ENCODE measurements at regions not wholly inside any gene's neighbourhood (a gene's known extent, or its start where the extent isn't known, plus 50 kb on each side); places are given as distances from the start of the nearest gene placed in this dataset.
"Not testable (repeated sequence)": the region's sequence is repeated elsewhere in the genome, so short reads cannot be mapped to it uniquely, and the experiment has no call there.

DNA sequence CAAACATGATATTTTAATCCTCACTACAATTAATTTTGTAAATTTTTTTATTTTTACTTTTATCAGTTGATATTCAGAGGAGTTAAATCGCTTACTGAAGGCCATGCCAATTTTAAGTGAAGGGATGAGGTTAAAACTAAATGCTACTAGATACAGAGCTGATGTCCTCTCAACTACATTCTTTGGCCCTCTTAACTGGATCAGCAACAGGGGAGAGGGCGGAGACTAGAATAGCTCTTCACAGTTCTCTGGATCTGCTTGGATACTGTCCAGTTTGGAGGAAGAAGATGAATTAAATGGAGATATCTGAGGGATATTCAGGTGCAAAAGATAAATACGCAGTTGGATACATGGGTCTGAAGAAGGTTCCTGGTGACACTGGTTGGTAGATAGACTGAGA, 85.6 kb upstream of the LYSMD4 start:
- Histone ChIP-seq H4K8ac (ENCODE audit: low read depth, low read length) (no peak overlapping the region), H3K4ac (ENCODE audit: low read length) (no peak overlapping the region), H4K91ac (ENCODE audit: low read depth, low read length, poor library complexity) (no peak overlapping the region), H3K27ac (replicated peaks; ENCODE audit: low read length) (no peak overlapping the region), H3K4me2 (ENCODE audit: insufficient read depth, low read length, poor library complexity, severe bottlenecking) (no peak overlapping the region), H3K18ac (ENCODE audit: low read length) (no peak overlapping the region), H3K4me1 (ENCODE audit: control insufficient read depth in 2 of 2, insufficient read depth in 1 of 2, low read depth in 1 of 2, low read length in 2 of 2) (no peaks in the 10 kb centered on the region), H2BK15ac (ENCODE audit: low read length) (no peak overlapping the region), H3K27me3 (ENCODE audit: control insufficient read depth in 3 of 3, insufficient read depth in 3 of 3, low read depth in 1 of 3, low read length in 3 of 3) (no peaks in the 10 kb centered on the region), H3K9me3 (replicated peaks in 1 of 2; ENCODE audit: control insufficient read depth in 2 of 2, insufficient read depth in 1 of 2, low read depth in 1 of 2, low read length in 2 of 2) (no peaks in the 10 kb centered on the region), H3K4me3 (ENCODE audit: low read length in 2 of 2) (no peak overlapping the region), H2AK5ac (ENCODE audit: low read depth, low read length) (no peak overlapping the region), H3K14ac (ENCODE audit: low read length) (no peak overlapping the region), H3K23ac (ENCODE audit: low read depth, low read length, poor library complexity) (no peak overlapping the region), H2AFZ (ENCODE audit: low read length) (no peak overlapping the region), H3K79me1 (ENCODE audit: low read depth, low read length) (no peaks in the 10 kb centered on the region), H3K9ac (ENCODE audit: low read depth, low read length, poor library complexity) (no peak overlapping the region), H3K36me3 (replicated peaks in 1 of 2; ENCODE audit: control insufficient read depth in 2 of 2, insufficient read depth in 2 of 2, low read length in 2 of 2) (no peaks in the 10 kb centered on the region), H2BK120ac (ENCODE audit: low read depth, low read length) (no peak overlapping the region), H2BK12ac (ENCODE audit: low read length) (no peak overlapping the region), H2BK5ac (ENCODE audit: low read length) (no peak overlapping the region)
- no peak for DNase-seq (ENCODE audit: low spot score)
- no CpG with 5 or more reads among the region's 3 CpGs for WGBS, 2 donors (ENCODE audit: extremely low coverage in 2 of 2, insufficient read length in 2 of 2, insufficient replicate concordance in 1 of 2)

DNA sequence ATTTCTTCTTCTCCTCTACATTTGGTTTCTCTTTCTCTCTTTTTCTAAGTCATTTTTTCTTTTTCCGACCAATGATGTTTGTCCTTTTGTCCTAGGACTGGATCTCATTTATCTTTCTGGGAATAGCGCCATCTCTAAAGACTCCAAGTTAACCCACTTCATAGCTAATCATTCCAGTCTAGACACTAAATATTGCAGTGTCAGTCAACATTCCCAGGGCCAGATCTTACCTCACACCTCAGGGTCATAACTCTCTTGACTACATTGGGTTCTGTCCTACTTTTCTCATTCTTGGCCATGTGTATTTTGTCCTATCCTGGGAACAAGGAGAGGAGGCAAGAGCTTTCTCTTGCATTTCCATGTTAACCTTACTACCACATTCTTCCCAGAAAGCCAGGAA, 83.6 kb upstream of the LYSMD4 start:
- not testable (repeated sequence) for DNase-seq (ENCODE audit: low spot score); H2BK15ac ChIP-seq (ENCODE audit: low read length); H3K4me1 ChIP-seq (ENCODE audit: control insufficient read depth in 2 of 2, insufficient read depth in 1 of 2, low read depth in 1 of 2, low read length in 2 of 2); H3K36me3 ChIP-seq (replicated peaks in 1 of 2; ENCODE audit: control insufficient read depth in 2 of 2, insufficient read depth in 2 of 2, low read length in 2 of 2); H2AK5ac ChIP-seq (ENCODE audit: low read depth, low read length); H3K79me1 ChIP-seq (ENCODE audit: low read depth, low read length); H3K18ac ChIP-seq (ENCODE audit: low read length); H3K9ac ChIP-seq (ENCODE audit: low read depth, low read length, poor library complexity); H3K4ac ChIP-seq (ENCODE audit: low read length); H4K8ac ChIP-seq (ENCODE audit: low read depth, low read length); H3K23ac ChIP-seq (ENCODE audit: low read depth, low read length, poor library complexity); H2AFZ ChIP-seq (ENCODE audit: low read length); H2BK5ac ChIP-seq (ENCODE audit: low read length); H3K14ac ChIP-seq (ENCODE audit: low read length); H3K4me2 ChIP-seq (ENCODE audit: insufficient read depth, low read length, poor library complexity, severe bottlenecking); H3K4me3 ChIP-seq (ENCODE audit: low read length in 2 of 2); H4K91ac ChIP-seq (ENCODE audit: low read depth, low read length, poor library complexity); H2BK120ac ChIP-seq (ENCODE audit: low read depth, low read length); H2BK12ac ChIP-seq (ENCODE audit: low read length); H3K9me3 ChIP-seq (replicated peaks in 1 of 2; ENCODE audit: control insufficient read depth in 2 of 2, insufficient read depth in 1 of 2, low read depth in 1 of 2, low read length in 2 of 2); H3K27me3 ChIP-seq (ENCODE audit: control insufficient read depth in 3 of 3, insufficient read depth in 3 of 3, low read depth in 1 of 3, low read length in 3 of 3); H3K27ac ChIP-seq (replicated peaks; ENCODE audit: low read length)
- no CpG with 5 or more reads among the region's 2 CpGs for WGBS, 2 donors (ENCODE audit: extremely low coverage in 2 of 2, insufficient read length in 2 of 2, insufficient replicate concordance in 1 of 2)

DNA sequence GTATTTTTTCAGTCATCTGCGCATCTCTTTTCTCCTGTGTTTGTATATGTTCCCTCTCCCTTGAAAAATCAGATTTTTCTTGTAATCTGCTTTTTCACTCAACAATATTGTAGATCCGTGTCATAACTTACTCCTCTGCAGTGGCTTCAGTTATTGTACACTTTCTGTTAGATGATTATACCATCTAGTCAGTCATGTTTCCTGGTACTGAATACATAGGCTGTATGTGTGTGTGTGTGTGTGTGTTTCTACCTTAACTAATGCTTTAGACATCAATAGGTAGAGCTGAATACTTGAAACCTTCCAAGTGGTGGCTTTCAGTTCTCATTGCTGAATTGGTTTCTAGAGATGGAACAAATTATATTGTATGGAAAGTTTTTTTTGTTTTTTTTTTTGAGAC, 77.4 kb upstream of the LYSMD4 start:
- H4K8ac ChIP-seq (ENCODE audit: low read depth, low read length); H2AFZ ChIP-seq (ENCODE audit: low read length); H3K79me1 ChIP-seq (ENCODE audit: low read depth, low read length); H3K27me3 ChIP-seq (ENCODE audit: control insufficient read depth in 3 of 3, insufficient read depth in 3 of 3, low read depth in 1 of 3, low read length in 3 of 3); H3K4me3 ChIP-seq (ENCODE audit: low read length in 2 of 2); H3K4me1 ChIP-seq (ENCODE audit: control insufficient read depth in 2 of 2, insufficient read depth in 1 of 2, low read depth in 1 of 2, low read length in 2 of 2); H3K27ac ChIP-seq (replicated peaks; ENCODE audit: low read length); H2BK120ac ChIP-seq (ENCODE audit: low read depth, low read length); H3K14ac ChIP-seq (ENCODE audit: low read length); H3K36me3 ChIP-seq (replicated peaks in 1 of 2; ENCODE audit: control insufficient read depth in 2 of 2, insufficient read depth in 2 of 2, low read length in 2 of 2); H3K18ac ChIP-seq (ENCODE audit: low read length); H3K9me3 ChIP-seq (replicated peaks in 1 of 2; ENCODE audit: control insufficient read depth in 2 of 2, insufficient read depth in 1 of 2, low read depth in 1 of 2, low read length in 2 of 2); H3K23ac ChIP-seq (ENCODE audit: low read depth, low read length, poor library complexity); H2BK5ac ChIP-seq (ENCODE audit: low read length); H3K4me2 ChIP-seq (ENCODE audit: insufficient read depth, low read length, poor library complexity, severe bottlenecking); H3K9ac ChIP-seq (ENCODE audit: low read depth, low read length, poor library complexity); H2BK12ac ChIP-seq (ENCODE audit: low read length); H4K91ac ChIP-seq (ENCODE audit: low read depth, low read length, poor library complexity); DNase-seq (ENCODE audit: low spot score); H2AK5ac ChIP-seq (ENCODE audit: low read depth, low read length); H2BK15ac ChIP-seq (ENCODE audit: low read length); H3K4ac ChIP-seq (ENCODE audit: low read length): not testable (repeated sequence)
- WGBS, 2 donors (ENCODE audit: extremely low coverage in 2 of 2, insufficient read length in 2 of 2, insufficient replicate concordance in 1 of 2) = no CpG with 5 or more reads among the region's 2 CpGs

GRCh38 chr15:99799854-99800250, 66.6 kb upstream of the LYSMD4 start:
- not testable (repeated sequence) for H3K4me3 ChIP-seq (ENCODE audit: low read length in 2 of 2); H3K27ac ChIP-seq (replicated peaks; ENCODE audit: low read length); H3K23ac ChIP-seq (ENCODE audit: low read depth, low read length, poor library complexity); H3K4me2 ChIP-seq (ENCODE audit: insufficient read depth, low read length, poor library complexity, severe bottlenecking); H3K14ac ChIP-seq (ENCODE audit: low read length); H2BK120ac ChIP-seq (ENCODE audit: low read depth, low read length); H3K9ac ChIP-seq (ENCODE audit: low read depth, low read length, poor library complexity); H2BK12ac ChIP-seq (ENCODE audit: low read length); H2BK5ac ChIP-seq (ENCODE audit: low read length); H3K36me3 ChIP-seq (replicated peaks in 1 of 2; ENCODE audit: control insufficient read depth in 2 of 2, insufficient read depth in 2 of 2, low read length in 2 of 2); DNase-seq (ENCODE audit: low spot score); H2BK15ac ChIP-seq (ENCODE audit: low read length); H2AFZ ChIP-seq (ENCODE audit: low read length); H3K27me3 ChIP-seq (ENCODE audit: control insufficient read depth in 3 of 3, insufficient read depth in 3 of 3, low read depth in 1 of 3, low read length in 3 of 3); H2AK5ac ChIP-seq (ENCODE audit: low read depth, low read length); H4K8ac ChIP-seq (ENCODE audit: low read depth, low read length); H4K91ac ChIP-seq (ENCODE audit: low read depth, low read length, poor library complexity); H3K9me3 ChIP-seq (replicated peaks in 1 of 2; ENCODE audit: control insufficient read depth in 2 of 2, insufficient read depth in 1 of 2, low read depth in 1 of 2, low read length in 2 of 2); H3K18ac ChIP-seq (ENCODE audit: low read length); H3K4me1 ChIP-seq (ENCODE audit: control insufficient read depth in 2 of 2, insufficient read depth in 1 of 2, low read depth in 1 of 2, low read length in 2 of 2); H3K79me1 ChIP-seq (ENCODE audit: low read depth, low read length); H3K4ac ChIP-seq (ENCODE audit: low read length)
- no CpG with 5 or more reads among the region's 33 CpGs for WGBS, 2 donors (ENCODE audit: extremely low coverage in 2 of 2, insufficient read length in 2 of 2, insufficient replicate concordance in 1 of 2)

Data from neuronal stem cell (in vitro differentiated cells).